Mucosa of gallbladder (tissue), 1 donor: ENCODE measurements at regions not wholly inside any gene's neighbourhood (a gene's known extent, or its start where the extent isn't known, plus 50 kb on each side); places are given as distances from the start of the nearest gene placed in this dataset.

Experiments used
- DNase-seq: peaks from one replicate; pipeline ENCODE4 v3.0.0-alpha.2; 2020; ENCODE audit warnings: low spot score
- donor health status: DM: no; HTN: no; CAD: no.

DNA sequence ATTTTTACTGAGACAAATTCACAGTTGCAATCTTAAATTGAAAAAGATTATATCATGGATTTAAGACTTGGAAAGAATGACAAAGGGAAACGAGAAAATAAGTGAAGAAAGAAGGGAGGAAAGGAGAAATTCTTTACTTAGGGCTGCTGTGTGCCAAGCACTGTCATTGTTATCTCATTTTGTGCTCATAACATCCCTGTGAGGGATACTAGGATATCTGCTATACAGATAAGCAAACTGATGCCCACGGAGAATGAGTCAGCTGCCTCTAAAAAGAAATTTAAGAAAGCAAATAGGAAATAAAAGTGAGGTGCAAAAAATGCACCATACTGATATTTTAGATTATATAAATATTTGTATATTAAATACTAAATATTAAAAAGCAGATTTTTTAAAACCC is 183.6 kb upstream of the NR5A2 start:
- no peak for DNase-seq

DNA sequence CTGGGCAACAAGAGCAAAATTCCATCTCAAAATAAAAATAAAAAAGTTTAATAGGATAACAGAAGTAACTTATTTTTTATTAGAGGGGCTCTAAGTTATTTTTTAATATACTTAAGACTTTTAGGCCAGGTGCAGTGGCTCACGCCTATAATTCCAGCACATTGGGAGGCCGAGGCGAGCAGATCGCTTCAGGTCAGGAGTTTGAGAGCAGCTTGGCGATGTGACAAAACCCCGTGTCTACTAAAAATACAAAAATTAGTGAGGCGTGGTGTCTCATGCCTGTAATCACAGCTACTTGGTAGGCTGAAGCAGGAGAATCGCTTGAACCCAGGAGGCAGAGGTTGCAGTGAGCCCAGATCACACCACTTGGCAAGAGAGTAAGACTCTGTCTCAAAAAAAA is 180.5 kb upstream of the NR5A2 start:
- DNase-seq = no peak

DNA sequence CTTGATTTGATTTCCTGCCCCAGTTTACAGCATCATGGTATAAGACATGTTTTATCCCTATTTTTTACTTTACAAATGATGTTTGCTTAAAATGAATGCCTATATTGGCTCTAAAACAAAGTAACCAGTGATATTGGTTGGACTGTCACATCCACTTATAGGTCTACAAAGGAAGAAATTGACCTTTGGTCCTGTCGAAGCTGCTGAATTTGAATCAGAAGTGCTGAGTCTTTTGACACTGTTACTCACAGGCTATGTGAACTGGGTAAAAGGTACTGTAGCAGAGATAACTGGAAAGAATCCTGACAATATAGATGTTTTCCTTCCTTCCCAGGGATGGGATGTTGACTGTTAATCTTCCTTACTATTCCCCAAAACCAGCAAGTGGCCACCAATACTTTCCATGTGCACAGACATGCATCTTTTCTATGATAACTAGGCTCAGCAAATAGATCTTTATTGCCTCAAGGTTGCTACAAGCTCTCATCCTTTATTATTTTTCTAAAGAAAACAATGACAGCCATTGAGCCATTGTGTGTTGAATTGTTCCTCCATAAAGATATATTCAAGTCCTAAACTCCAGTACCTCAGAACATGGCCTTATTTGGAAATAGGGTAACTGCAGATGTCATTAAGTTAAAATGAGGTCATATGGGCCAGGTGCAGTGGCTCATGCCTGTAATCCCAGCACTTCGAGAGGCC is 175.9 kb upstream of the NR5A2 start:
- DNase-seq = no peak

DNA sequence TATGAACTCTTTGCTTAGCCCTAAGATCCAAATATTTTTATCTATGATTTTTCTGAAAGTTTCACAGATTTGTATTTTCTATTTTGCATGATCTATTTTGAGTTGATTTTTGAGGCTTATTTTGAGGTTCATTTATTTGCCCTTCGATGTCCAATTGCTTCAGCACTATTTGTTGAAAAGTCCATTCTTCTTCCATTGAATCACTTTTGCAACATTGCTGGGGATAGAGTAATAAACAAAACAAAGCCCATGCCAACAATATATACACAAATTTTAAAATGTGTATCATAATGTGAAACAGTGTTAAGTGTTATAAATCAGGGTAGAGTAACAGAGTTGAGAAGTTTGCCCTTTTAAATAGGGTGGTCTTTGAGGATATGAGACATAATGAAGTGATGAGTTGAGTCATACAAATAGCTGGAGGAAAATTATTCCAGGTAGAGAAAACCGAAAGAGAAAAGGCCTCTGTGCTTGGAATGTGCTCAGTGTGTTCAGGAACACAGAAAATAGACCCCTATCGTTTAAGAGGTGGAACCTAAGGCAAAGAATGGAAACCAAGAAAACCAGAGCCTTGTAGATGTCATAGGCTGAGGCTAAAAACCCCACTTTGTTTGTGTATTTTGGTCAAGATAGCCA is 172.7 kb upstream of the NR5A2 start:
- DNase-seq = no peak

DNA sequence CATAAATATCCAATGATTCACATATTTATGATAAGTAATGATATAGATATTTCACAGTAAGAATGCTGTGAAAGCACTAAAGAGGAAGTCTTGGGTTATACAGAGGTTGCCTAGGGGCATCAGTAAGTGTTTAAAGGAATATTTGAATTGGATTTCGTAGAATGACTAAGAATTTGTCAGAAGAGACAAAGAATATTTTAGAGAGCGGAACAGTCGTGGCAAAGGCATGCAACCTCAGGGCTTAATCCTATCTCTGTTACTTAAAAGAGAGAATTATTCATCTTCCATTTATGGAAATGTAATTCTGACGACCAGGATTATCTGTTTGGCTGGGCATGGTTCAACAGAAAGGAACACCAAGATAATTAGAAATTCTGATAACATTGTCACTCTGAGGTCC is 171.9 kb upstream of the NR5A2 start:
- no peak for DNase-seq

DNA sequence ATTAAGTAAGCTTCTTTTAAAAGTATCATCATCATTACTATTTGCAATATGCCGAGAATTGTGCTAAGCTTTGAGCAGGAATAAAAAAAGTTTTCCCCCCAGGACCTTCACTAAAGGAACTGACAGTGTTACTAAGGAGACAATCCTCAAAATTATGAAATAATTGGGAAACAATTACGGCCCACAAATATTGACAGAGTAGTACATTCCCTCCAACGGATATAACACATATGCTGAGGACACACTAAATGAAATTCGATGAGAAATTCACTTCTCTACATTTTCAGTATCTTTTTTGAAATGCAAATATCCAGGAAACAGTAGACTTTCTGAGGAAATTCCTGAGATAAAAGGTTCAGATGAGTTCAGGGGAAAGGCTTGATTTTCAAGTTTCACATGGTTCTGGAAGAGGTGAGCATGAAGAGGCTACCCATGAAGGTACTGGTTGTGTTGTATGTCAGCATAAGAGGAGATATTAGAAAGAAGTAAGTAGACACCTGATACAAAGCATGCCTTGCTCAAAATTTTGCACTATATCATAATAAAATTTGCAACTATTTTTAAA is 171.2 kb upstream of the NR5A2 start:
- DNase-seq = no peak

DNA sequence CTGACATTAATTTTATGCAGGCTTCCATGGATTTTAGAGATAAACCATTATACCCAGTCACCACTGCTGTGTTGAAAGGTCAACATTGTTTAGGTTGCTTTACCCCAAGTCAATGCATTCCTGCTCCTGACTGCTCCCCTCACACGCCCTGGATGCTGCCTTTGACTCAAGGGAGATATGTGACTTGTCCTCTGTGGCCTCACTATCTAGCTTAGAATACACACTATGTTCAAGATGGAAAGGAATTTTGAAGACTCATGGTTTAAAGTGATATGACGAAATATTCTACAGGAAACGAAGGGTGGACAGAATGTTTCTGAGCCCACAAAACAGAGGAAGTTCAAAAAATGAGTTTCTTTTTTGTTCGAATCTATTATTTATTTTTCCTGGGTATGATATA is 170.4 kb upstream of the NR5A2 start:
- no peak for DNase-seq

DNA sequence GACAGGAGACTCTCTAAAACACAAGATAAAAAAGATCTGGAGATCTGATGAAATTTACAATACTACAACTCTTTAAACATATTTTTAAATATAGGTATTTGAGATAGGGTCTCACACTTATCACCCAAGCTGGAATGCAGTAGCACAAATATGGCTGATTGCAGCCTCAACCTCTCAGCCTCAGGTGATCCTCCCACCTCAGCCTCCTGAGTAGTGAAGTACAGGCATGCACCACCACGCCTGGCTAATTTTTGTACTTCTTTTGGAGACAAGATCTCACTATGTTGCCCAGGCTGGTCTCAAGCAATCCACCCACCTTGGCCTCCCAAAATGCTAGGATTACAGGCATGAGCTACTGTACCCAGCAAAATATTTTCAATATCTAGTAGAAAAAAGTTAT is 170.0 kb upstream of the NR5A2 start:
- DNase-seq = no peak

DNA sequence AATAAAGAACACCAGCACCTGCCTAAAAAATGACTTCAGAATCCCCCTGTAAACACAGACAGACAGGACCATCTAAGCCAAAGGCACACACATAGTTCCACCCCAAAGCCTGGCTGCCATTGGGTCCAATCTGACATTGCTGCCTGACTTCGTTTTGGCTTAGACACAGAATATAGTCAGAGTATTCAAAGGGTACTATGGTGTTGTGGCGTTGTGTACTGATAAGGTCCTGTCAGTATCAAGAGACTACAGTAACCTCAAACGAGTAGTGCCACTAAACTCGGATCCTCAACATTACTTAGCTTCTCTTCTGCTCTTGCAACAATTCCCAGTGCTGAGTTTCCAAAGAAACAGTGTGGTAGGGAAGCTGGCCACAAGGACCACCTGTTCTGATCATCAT is 169.3 kb upstream of the NR5A2 start:
- no peak for DNase-seq

DNA sequence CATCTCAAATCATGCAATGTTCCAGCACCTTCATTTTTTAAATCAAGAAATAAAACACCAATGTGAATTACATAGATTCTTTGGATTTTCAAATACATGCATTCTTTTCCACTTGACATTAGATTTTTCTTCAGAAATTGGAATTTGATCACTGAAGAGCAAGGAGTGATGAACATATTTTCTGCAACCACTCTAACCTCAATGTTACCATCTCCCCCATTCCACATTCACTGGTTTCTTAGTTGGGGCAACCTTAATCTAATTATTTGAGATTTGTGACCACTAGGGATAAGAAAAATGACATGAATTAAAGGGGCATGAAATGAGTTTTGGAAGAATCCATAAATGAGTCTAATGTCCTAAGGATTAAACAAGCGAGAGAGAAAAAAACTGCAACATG is 168.7 kb upstream of the NR5A2 start:
- no peak for DNase-seq

DNA sequence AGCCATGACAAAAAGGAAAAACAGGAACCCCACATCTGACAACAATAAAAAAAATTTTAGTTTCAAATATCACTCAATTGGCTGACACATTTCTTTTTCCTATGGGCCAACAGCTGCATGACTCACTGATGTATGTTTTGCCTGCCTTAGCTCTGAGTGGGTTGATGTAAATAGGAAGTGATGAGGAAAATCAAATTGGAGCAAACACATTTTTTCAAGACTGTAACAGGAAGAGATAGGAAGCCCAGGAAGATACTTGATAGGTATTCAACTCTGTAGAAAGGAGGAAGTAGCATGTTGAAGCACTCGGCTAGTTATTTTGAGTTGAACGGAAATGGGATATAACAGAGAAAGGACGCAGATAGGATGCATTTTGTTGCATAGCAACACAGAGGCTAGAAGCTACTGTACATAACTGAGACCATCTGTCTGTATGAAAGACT is 168.0 kb upstream of the NR5A2 start:
- DNase-seq = no peak

DNA sequence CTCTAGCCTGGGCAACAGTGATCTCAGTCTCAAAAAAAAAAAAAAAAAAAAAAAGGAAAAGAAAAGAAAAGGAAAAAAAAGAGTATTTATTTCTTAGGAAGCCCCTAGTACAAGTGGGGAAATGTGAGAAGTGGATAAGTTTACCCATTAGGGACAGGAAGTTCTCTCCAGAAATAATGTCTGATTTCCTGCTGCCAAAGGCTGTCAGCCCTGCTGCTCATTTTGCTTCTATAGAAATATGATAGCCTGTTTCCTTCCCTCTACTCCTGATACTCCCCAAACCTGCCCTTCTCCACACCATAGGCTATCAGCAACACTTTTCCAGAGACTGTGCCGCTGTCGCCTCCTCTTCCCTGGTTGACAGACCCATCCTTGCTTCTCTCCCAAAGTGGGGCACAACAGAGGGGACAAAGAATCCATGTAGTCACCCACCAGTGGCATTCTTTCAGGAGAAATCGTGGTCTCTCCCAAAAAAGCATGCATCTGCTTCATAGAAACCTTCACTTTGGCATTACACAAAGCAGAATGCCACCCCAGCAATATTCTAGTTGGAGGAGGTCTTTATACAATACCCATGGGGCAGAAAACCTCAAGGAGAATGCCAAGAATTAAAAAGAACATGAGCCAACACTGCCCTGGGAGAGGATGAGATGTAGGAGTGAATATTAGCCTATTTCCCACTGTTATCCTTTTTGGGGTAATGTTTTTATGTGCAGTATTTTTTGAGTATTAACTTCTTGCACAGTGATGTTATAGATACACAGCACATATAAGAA is 166.3 kb upstream of the NR5A2 start:
- DNase-seq = no peak

DNA sequence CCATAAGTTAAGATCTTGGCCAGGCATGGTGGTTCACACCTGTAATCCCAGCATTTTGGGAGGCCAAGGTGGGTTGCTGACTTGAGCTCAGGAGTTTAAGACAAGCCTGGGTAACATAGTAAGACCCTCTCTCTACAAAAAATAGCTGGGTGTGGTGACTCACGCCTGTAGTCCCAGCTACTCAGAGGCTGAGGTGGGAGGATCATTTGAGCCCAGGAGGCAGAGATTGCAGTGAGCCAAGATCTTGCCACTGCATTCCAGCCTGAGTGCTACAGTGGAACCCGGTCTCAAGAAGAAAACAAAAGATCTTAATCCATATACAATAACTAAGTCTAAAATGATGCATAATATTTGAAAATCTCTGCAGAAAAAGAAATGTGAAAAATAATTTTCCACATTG is 165.5 kb upstream of the NR5A2 start:
- DNase-seq = no peak

DNA sequence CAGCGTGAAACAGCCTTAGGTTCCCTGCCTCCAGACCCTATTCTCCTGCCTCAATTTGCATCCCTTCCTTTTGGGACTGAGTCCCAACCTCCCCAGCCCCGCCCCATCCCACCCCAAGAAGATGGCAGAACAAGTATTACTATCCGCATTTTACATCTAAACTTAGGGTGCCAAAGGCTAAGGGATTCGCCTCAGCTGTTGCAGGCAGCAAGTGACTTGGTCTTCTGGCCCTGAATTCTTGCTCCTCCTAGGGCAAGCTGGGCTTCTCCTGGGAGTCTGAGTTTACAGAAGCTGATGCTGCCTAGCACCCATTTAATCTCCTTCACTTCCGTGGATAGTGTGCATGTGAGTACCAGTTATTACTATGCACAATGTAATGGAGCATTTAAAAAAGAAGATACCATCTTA is 161.3 kb upstream of the NR5A2 start:
- DNase-seq = no peak

DNA sequence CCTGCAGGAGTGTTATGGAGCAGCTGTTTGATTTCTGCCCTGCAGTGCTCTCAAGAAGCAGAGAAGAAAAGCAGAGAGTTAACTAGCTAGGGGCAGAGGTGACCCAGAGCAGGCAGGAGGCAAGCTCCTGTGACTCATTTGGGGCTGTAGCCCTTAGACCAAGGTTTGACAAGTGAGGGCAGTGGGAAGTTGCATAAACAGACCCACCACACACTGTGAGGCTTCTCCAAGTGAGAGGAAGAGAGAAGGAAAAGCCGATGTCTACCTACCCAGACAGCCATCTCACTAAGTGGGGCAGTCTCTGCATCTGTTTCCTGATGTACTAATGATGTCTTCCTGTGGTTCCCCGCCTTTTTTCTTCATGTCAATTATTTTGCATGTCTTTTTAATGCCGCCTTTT is 159.9 kb upstream of the NR5A2 start:
- no peak for DNase-seq

DNA sequence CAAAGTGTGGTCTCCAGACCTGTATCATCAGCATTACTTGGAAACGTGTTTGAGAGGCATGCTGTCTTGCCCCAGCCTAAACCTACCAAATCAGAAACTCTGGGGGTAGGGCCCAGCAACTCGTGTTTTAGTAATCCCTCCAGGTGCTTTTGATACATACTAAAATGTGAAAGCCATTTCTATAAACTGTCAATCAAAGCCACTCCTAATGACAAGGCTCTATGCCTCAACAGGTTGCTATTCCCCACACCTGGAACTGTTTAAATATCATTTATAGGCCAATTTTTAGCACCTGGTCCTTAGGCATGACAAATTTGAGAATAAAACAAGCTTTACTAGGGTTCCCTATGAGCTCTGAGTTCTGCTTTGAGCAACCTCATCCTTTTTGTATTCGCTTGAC is 158.7 kb upstream of the NR5A2 start:
- DNase-seq = no peak

DNA sequence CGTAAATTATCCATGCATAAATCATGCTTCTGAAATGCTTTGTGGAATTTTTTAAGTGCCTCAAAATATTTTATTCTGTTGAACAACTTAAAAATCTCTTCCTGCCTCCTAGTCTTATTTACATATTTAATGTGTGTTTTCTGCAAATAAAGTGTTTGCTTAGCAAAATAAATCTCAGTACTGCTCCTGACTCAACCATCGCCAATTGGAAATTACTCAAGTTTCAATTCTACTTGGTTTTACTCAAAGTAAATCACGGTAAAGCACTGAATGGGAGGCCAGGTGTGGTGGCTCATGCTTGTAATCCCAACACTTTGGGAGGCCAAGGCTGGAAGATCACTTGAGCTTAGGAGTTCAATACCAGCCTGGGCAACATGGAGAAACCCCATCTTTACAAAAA is 152.2 kb upstream of the NR5A2 start:
- DNase-seq = no peak

DNA sequence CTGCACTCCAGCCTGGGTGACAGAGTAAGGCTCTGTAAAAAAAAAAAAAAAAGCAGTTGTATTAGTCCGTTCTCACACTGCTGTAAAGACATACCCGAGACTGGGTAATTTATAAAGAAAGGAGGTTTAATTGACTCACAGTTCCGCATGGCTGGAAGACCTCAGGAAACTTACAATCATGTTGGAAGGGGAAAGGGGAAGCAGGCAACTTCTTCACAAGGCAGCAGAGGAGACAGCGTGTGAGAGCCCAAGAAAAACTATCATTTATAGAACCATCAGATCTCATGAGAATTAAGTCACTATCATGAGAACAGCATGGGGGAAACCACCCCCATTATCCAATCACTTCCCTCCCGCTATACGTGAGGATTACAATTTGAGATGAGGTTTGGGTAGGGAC is 151.7 kb upstream of the NR5A2 start:
- DNase-seq = no peak

DNA sequence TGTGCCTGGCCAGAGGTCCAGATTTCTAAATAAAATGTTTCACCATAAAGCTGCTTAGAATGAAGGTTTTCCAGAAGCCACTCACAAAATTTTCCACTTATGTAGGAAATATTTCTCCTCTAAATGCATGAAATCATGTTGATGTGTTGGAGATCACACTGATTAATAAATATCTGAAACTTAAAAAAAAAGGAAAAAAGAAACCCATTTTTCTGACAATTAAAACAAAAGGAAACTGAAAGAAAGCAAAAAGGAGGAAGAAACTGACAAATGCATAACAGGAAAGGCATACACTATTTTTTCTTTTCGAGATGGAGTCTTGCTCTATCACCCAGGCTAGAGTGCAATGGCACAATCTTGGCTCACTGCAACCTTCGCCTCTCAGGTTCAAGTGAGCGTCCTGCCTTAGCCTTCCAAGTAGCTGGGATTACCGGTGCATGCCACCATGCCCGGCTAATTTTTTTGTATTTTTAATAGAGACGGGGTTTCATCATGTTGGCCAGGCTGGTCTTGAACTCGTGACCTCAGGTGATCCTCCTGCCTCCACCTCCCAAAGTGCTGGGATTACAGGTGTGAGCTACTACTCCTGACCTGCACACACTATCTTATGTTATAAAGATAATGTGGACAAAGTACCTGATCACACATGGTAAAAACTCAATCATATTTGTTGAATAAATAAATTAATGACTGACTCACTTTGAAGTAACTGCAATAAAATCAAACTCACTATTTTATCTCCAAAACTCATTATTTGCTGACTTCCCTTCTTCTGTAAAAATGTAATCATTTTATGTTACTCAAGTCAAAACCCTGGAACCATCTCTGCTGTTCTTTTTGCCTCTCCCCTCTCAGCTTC is 149.8 kb upstream of the NR5A2 start:
- no peak for DNase-seq

DNA sequence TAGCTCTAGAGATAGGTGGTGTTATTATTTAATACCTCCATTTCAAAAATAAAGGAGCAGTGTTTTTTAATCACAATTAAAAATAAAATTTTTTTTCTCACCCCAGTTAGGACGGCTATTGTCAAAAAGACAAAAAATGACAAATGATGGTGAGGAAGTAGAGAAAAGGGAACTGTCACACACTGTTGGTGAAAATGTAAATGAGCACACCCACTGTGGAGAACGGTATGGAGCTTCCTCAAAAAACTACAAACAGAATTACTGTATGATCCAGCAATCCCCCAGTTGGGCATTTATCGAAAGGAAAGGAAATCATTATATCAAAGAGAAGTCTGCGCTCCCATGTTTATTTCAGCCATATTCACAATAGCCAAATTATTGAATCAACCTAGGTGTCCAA is 148.7 kb upstream of the NR5A2 start:
- no peak for DNase-seq

DNA sequence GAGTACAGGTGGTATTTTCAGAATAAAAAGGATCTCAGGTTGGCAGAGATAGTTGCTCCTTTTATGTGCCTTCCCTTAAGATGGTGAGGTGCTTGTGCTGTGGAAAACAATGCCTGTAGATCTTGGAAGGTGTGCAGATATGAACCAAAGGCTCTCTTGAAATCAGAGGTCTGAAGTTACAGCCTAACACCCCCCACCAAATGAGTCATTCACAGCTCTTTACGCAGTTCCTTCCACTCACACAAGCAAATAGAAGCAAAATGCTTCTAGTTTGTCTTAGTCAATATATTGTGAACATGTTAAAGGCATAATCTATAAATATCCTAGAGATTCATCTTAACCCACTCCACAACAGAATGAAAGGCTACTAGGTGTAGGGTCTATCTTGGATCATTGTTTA is 128.9 kb upstream of the NR5A2 start:
- no peak for DNase-seq

DNA sequence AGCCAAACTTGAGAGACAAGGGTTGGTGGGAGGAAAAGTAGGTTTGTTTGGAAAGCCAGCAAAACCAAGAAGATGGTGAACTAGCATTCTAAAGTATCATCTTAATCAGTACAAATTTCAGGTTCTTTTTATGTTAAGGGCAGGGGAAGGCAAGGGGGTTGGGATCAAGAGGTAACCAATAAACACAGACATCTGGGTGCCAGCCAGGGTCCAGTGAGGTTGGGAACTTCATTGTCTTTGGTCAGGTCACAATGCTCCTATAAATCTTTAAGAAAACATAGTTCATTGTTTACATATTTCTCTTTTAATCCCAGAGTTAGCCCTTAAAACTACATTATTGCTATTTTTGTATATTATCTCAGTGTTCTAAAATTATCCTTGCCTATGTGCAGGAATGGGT is 126.2 kb upstream of the NR5A2 start:
- no peak for DNase-seq
